GM12865 (cell line): ENCODE measurements at regions not wholly inside any gene's neighbourhood (a gene's known extent, or its start where the extent isn't known, plus 50 kb on each side); places are given as distances from the start of the nearest gene placed in this dataset.

Source experiments
- DNase-seq: peaks from one replicate; pipeline ENCODE4 v3.0.0; 2010; ENCODE audit warnings: low read depth
- H3K4me3 ChIP-seq: 2 replicates; pipeline ENCODE4 v1.5.1; 2011; ENCODE audit warnings: mild to moderate bottlenecking, low read depth, low read length, control low read depth
- TF ChIP-seq, protein P1 (sequence below): IDR thresholded peaks from 2 replicates; pipeline ENCODE4 v1.5.1; 2011; ENCODE audit warnings: low read length, control low read depth, low read depth, inconsistent platforms; ENCODE audit not compliant: insufficient read depth; ENCODE audit errors: missing control alignments

DNA sequence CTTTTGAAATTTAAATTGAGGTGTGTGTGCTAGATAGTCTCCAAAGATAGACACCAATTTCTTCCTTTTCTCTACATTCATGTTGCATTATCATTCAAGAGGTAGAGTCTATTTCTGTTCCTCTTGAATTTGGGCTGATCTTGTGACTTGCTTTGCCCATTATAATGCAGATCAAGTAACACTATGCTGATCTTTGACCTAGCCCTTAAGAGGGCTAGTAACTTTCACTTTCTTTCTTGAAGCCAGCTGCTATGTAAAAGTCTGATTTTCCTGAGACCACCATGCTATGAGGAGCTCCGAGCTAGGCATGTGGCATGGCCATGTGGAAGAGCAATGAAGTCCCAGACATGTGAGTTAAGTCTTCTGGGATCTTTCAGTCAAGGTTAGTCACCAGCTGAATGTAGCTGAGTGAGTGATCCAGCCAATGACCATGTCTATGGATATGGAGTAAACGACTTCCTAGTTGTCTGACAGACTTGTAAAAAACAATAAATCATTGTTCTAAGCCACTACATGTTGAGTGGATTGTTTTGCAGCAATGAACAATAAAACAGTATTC is 189.4 kb upstream of the CWC22 start:
- TF ChIP-seq, protein P1, sequence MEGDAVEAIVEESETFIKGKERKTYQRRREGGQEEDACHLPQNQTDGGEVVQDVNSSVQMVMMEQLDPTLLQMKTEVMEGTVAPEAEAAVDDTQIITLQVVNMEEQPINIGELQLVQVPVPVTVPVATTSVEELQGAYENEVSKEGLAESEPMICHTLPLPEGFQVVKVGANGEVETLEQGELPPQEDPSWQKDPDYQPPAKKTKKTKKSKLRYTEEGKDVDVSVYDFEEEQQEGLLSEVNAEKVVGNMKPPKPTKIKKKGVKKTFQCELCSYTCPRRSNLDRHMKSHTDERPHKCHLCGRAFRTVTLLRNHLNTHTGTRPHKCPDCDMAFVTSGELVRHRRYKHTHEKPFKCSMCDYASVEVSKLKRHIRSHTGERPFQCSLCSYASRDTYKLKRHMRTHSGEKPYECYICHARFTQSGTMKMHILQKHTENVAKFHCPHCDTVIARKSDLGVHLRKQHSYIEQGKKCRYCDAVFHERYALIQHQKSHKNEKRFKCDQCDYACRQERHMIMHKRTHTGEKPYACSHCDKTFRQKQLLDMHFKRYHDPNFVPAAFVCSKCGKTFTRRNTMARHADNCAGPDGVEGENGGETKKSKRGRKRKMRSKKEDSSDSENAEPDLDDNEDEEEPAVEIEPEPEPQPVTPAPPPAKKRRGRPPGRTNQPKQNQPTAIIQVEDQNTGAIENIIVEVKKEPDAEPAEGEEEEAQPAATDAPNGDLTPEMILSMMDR = no peak
- no peak overlapping the region for H3K4me3 ChIP-seq
- DNase-seq = no peak

DNA sequence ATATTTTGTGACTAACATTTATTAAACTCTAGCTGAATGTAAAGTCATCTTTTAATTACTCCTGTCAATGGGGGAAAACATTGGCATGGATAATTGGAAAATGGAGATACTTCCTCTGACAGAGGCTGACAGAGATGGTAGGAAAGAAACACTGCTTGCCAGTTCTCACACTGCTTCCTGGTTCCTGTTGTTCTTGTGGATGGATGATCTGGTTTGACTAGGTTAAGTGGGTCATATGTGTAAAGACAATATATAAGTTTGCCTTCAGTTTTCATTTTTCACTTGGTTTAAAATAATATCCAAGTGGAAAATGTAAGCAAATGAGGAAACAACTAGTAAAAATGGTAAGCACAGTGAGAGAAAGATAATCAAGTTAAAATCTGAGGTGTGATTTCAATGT is 188.8 kb upstream of the CWC22 start:
- DNase-seq = no peak
- TF ChIP-seq, protein P1 = no peak
- H3K4me3 ChIP-seq = no peak overlapping the region

DNA sequence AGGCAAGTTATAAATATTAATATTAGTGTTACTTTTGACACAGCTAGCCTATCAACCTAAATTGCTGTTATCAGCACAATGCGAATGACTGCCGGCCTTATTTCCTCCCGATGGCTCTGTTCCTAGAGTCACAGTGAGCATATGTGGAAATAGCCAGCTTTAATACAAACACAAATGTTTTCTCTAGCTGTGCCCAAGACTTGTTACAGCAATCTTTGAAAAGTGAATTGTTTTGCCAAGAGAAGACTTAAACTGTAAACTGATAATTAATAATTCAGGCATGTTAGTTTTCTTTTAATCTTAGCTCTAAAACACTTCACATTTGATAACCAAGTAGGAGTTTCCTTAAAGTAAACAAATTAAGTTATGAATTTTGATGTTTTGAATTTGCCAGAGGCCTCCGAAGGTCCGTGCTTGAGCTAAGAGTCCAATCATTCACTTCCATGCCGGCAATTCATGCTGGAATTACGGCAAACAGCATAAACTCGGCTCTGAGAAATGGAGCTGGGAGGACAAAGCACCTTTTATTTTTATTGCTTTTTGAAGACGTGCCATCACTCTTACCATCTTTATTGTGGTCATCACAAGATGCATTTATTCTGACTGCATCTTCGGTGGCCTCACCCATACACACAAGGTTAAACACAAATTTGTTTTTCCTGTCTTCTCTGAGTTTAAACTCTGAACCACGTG is 184.5 kb upstream of the CWC22 start:
- TF ChIP-seq, protein P1 = no peak
- no peak for DNase-seq
- H3K4me3 ChIP-seq = no peak overlapping the region

DNA sequence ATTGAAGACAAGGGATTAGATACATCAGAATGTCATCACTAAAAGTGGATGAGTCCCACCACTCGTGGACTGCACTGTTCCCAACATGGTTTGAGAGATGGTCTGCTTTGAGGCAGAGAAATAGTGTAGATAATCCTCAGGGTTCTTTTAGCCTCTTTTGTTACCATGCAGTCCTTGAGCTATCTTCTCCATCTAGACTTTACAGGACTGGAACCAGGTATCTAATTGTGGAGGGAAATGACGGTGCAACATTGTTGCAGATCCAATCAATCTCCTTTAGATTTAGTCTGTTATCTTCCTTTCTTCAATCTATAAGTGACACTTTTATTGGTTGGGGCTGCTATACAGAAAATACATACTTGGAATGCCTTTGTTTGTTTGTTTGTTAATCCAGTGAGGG is 183.8 kb upstream of the CWC22 start:
- no peak overlapping the region for H3K4me3 ChIP-seq
- TF ChIP-seq, protein P1 = no peak
- DNase-seq = no peak

DNA sequence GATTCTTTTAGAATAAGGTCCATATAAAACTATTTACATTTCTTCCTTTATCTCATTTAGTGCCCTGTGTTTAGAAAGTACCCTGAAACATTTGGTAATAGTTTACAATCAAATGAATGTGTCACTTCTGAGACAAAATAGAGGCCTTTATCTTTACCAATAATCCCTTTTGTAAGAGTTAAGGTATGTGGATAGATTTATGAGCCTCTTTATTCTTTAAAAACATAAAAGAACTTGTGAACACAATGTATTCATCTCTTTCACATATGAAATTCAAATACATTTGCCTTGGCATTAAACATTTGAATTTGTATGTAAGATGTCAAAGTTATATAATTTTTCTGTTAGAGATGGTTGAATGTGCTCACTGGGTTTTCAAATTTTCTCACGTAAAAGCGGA is 180.5 kb upstream of the CWC22 start:
- no peak overlapping the region for H3K4me3 ChIP-seq
- TF ChIP-seq, protein P1 = no peak
- no peak for DNase-seq

DNA sequence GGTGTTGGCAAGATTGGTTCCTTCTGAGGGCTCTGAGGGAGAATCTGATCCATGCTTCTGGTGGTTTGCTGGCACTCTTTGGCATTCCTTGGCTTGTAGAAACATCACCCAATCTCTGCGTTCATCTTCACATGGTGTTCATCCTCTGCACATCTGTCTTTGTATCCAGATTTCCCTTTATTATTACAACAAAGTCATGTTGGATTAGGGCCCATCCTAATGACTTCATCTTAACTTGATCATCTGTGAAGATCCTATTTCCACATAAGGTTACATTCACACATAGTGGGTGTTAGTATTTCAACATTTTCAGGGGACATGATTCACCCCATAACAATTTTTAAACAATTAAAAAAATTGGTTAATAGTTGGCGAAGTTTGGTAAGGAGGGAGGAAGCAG is 177.4 kb upstream of the CWC22 start:
- TF ChIP-seq, protein P1 = no peak
- H3K4me3 ChIP-seq = no peak overlapping the region
- no peak for DNase-seq

DNA sequence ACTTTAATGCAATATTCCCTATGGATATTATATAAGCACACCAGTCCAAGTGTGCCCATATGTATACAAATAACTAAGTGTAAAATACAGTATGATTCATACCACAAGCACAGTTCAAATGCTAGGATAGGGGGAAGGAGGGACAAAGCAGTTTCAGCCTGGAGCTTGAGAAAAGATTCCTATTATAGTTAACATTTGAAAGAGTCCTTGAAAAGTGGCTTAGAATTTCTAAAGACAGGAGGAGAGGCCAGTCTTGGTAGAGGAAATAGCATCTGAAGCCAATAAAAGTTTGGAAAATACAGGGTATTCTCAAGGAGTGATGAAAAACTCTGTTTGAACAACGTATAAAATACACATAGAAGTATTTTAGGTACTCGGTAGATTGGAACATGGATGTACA is 173.4 kb upstream of the CWC22 start:
- TF ChIP-seq, protein P1 = no peak
- DNase-seq = no peak
- no peak overlapping the region for H3K4me3 ChIP-seq
